CD4-positive, alpha-beta T cell (primary cell): ENCODE measurements at regions not wholly inside any gene's neighbourhood (a gene's known extent, or its start where the extent isn't known, plus 50 kb on each side); places are given as distances from the start of the nearest gene placed in this dataset.
"Not testable (repeated sequence)": the region's sequence is repeated elsewhere in the genome, so short reads cannot be mapped to it uniquely, and the experiment has no call there.

Source experiments
- ATAC-seq: fragments of 200-7000 bp; cut with Tn5 transposase; one replicate; pipeline ENCODE4 v1.10.0; 2022; ENCODE audit warnings: mild to moderate bottlenecking; ENCODE audit not compliant: poor library complexity
- CTCF ChIA-PET: fragments of 350-600 bp; sonication (Branson Sonifier 250); formaldehyde crosslinking; loops from one replicate; lab custom pipeline; 2021; ENCODE audit warnings: antibody characterized with exemption, inconsistent platforms; lab: Charles Lee
- POLR2A ChIA-PET: fragments of 350-600 bp; sonication (Branson Sonifier 250); formaldehyde crosslinking; loops from one replicate; lab custom pipeline; 2021; ENCODE audit warnings: antibody characterized with exemption, inconsistent platforms; lab: Charles Lee
- DNase-seq, 14 experiments: peaks; one replicate each; pipeline ENCODE4 v3.0.0-alpha.2; 2013 to 2020; ENCODE audit warnings: mixed read lengths in 2 of 14
- H3K27ac ChIP-seq, 2 donors: one replicate each; pipeline versions ENCODE4 v1.5.1 to v1.7.0; 2013; ENCODE audit warnings: low read length in 2 of 2, low read depth in 1 of 2, mild to moderate bottlenecking in 1 of 2
- H3K27me3 ChIP-seq, 2 experiments: 1 replicate in 1 of 2; 2 replicates in 1 of 2; pipeline versions ENCODE4 v1.6.1 to v1.7.0; 2013; ENCODE audit warnings: low read length in 2 of 2, control low read depth in 1 of 2, mild to moderate bottlenecking in 1 of 2, moderate library complexity in 1 of 2; ENCODE audit not compliant: insufficient read depth in 2 of 2, control insufficient read depth in 1 of 2
- H3K36me3 ChIP-seq: one replicate; pipeline ENCODE4 v1.6.1; 2013; ENCODE audit warnings: low read length, control low read depth; ENCODE audit not compliant: insufficient read depth
- H3K4me1 ChIP-seq: one replicate; pipeline ENCODE4 v1.6.1; 2013; ENCODE audit warnings: low read length, control low read depth; ENCODE audit not compliant: insufficient read depth
- H3K4me3 ChIP-seq: one replicate; pipeline ENCODE4 v1.5.1; 2013; ENCODE audit warnings: mild to moderate bottlenecking, low read length, moderate library complexity
- H3K9me3 ChIP-seq, 2 experiments: 1 replicate in 1 of 2; 2 replicates in 1 of 2; pipeline versions ENCODE4 v1.6.1 to v1.7.0; 2013; ENCODE audit warnings: low read length in 2 of 2, mild to moderate bottlenecking in 2 of 2, control low read depth in 1 of 2, moderate library complexity in 1 of 2; ENCODE audit not compliant: control insufficient read depth in 1 of 2, insufficient read depth in 1 of 2
- H3K27ac Mint-ChIP-seq: one replicate; pipeline ENCODE4 v1.8.0; 2020; ENCODE audit warnings: mixed read lengths
- H3K27me3 Mint-ChIP-seq: one replicate; pipeline ENCODE4 v1.8.0; 2021; ENCODE audit warnings: mixed read lengths
- H3K36me3 Mint-ChIP-seq: one replicate; pipeline ENCODE4 v1.8.0; 2021; ENCODE audit warnings: low read depth, mixed read lengths
- H3K4me1 Mint-ChIP-seq: one replicate; pipeline ENCODE4 v1.8.0; 2021; ENCODE audit warnings: low read depth, mixed read lengths
- H3K4me3 Mint-ChIP-seq: one replicate; pipeline ENCODE4 v1.8.0; 2020; ENCODE audit warnings: mild to moderate bottlenecking, mixed read lengths
- H3K9me3 Mint-ChIP-seq: one replicate; pipeline ENCODE4 v1.8.0; 2020; ENCODE audit warnings: mixed read lengths
- intact Hi-C, 2 experiments: fragments of 100-400 bp; cut with DNase I in 1 of 2; cut with micrococcal nuclease in 1 of 2; formaldehyde crosslinking; loops; one replicate each; pipeline versions ENCODE4 v1.15.1 to v1.9.0; 2023 to 2025; cut with DNase I, micrococcal nuclease
- TF ChIP-seq, protein P1 (sequence below): fragments of 200-600 bp; IDR thresholded peaks from one replicate; pipeline ENCODE4 v1.8.0; 2022; ENCODE audit warnings: antibody characterized with exemption, mild to moderate bottlenecking

DNA sequence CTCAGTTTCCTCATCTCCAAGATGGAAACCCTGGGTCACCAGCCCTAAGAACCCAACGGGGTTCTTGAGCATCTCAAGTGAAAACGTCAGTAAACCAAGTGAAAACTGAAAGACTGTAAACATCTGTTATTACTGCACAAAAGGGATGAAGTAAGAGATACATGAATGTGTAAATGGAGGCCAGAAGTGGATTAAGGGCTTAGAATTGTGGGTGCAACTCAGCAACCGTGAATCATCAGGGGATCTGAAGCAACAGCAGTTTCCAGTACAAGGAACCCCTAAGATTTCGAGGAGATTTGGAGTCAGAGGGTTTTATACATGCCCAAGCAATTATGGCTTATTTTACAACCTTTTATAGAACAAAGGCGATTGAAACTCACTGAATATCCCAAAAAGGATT lies 95.7 kb upstream of the SVIL start:
- H3K27ac Mint-ChIP-seq, result no peak overlapping the region
- ATAC-seq (no peak), DNase-seq (no peak)
- ChIA-PET POLR2A (interaction anchor here (1.3 to 1.5 kb wide), 2 partner anchors 10 to 48 kb away, joined by 3 read pairs; no protein-coding TSS in a partner anchor), CTCF (interaction anchor here (0.8 kb wide), 1 partner anchor 49 kb away, joined by 3 read pairs; no protein-coding TSS in a partner anchor)
- TF ChIP-seq, protein P1, sequence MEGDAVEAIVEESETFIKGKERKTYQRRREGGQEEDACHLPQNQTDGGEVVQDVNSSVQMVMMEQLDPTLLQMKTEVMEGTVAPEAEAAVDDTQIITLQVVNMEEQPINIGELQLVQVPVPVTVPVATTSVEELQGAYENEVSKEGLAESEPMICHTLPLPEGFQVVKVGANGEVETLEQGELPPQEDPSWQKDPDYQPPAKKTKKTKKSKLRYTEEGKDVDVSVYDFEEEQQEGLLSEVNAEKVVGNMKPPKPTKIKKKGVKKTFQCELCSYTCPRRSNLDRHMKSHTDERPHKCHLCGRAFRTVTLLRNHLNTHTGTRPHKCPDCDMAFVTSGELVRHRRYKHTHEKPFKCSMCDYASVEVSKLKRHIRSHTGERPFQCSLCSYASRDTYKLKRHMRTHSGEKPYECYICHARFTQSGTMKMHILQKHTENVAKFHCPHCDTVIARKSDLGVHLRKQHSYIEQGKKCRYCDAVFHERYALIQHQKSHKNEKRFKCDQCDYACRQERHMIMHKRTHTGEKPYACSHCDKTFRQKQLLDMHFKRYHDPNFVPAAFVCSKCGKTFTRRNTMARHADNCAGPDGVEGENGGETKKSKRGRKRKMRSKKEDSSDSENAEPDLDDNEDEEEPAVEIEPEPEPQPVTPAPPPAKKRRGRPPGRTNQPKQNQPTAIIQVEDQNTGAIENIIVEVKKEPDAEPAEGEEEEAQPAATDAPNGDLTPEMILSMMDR, result no peak
- no peaks in the 10 kb centered on the region for H3K36me3 ChIP-seq
- no peaks in the 10 kb centered on the region for H3K27me3 Mint-ChIP-seq
- no peak overlapping the region for H3K4me3 ChIP-seq
- no peaks in the 10 kb centered on the region for H3K9me3 ChIP-seq
- intact Hi-C loops, result loop anchor here in 1 of 2 experiments (10.0 kb wide), 2 partner anchors 216 to 1196 kb away; partner anchors contain the start of gene WAC
- H3K4me3 Mint-ChIP-seq, result no peak overlapping the region
- H3K36me3 Mint-ChIP-seq, result peaks cover 33% of the 10 kb centered on the region
- H3K4me1 ChIP-seq, result peaks cover 36% of the 10 kb centered on the region
- H3K27me3 ChIP-seq, result no peaks in the 10 kb centered on the region
- H3K4me1 Mint-ChIP-seq, result peaks cover 85% of the 10 kb centered on the region
- no peak overlapping the region for H3K27ac ChIP-seq
- no peaks in the 10 kb centered on the region for H3K9me3 Mint-ChIP-seq

DNA sequence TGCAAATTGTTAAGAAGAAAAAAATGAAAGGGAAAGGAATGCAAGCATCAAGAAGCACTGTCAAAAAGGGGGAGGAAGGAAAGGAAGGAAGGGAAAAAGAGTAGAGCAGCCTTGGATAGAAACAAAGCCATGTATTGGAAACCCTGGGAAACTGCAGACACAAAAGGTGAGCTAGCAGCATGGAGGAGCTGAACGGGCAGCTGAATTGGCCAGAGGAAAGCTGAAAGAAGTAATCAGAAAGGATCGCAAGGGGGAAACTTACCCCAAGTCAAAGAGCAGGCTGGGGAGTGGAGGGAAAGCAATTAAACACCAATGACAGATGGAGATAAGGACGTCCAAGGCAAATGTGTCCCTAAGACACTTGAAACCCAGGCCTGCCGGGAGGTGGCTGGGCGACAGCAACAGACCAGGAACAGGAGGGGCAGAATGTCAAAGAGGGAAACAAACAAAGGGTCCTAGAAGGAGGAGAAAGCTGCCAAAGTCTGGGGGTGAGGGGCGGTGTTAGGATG lies 93.8 kb upstream of the SVIL start:
- peaks cover 28% of the 10 kb centered on the region for H3K4me1 ChIP-seq
- no peak overlapping the region for H3K4me3 ChIP-seq
- ChIA-PET POLR2A (no interaction called here), CTCF (no interaction called here)
- no peaks in the 10 kb centered on the region for H3K27me3 ChIP-seq
- TF ChIP-seq, protein P1, result no peak
- ATAC-seq, result no peak
- no peak overlapping the region for H3K27ac ChIP-seq
- intact Hi-C loops, result no loop called here
- Mint-ChIP-seq H3K27ac (peak overlapping the region; percentile 10), H3K27me3 (no peaks in the 10 kb centered on the region), H3K36me3 (peaks cover 27% of the 10 kb centered on the region), H3K4me1 (peaks cover 88% of the 10 kb centered on the region), H3K9me3 (no peaks in the 10 kb centered on the region), H3K4me3 (no peak overlapping the region)
- no peaks in the 10 kb centered on the region for H3K36me3 ChIP-seq
- H3K9me3 ChIP-seq, result no peaks in the 10 kb centered on the region
- no peak for DNase-seq

DNA sequence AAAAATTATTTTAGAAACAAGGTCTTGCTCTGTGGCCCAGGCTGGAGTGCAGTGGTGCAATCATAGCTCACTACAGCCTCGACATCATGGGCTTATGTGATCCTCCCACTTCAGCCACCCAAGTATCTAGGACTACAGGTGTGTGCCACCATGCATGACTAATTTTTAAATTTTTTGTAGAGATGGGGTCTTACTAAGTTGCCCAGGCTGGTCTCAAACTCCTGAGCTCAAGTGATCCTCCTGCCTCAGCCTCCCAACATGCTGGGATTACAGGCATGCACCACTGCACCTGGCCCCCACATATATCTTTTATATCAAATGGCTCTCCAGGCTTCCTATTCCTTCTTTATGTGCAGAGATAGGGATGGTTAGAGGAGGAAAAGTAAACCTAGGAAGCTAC lies 91.2 kb upstream of the SVIL start:
- DNase-seq, H3K27me3 ChIP-seq, POLR2A ChIA-PET, ATAC-seq, H3K36me3 ChIP-seq, H3K9me3 ChIP-seq, H3K27me3 Mint-ChIP-seq, H3K27ac ChIP-seq, intact Hi-C loops, H3K4me3 ChIP-seq, H3K27ac Mint-ChIP-seq, H3K9me3 Mint-ChIP-seq, H3K4me3 Mint-ChIP-seq: not testable (repeated sequence)
- CTCF ChIA-PET, result interaction anchor here (0.8 kb wide), 1 partner anchor 103 kb away, joined by 3 read pairs; no protein-coding TSS in a partner anchor
- Mint-ChIP-seq H3K4me1 (peaks cover 69% of the 10 kb centered on the region), H3K36me3 (peaks cover 27% of the 10 kb centered on the region)
- peaks cover 23% of the 10 kb centered on the region for H3K4me1 ChIP-seq
